WTC11 (cell line): ENCODE measurements at regions not wholly inside any gene's neighbourhood (a gene's known extent, or its start where the extent isn't known, plus 50 kb on each side); places are given as distances from the start of the nearest gene placed in this dataset.
"Not testable (repeated sequence)": the region's sequence is repeated elsewhere in the genome, so short reads cannot be mapped to it uniquely, and the experiment has no call there.

Experiments
- ATAC-seq: fragments of 200-7000 bp; cut with Tn5 transposase; 2 replicates; pipeline ENCODE4 v1.10.0; 2021; ENCODE audit warnings: mild to moderate bottlenecking, moderate library complexity
- CTCF ChIA-PET: fragments of 300-600 bp; sonication (Branson Sonifier 250); formaldehyde crosslinking; loops from one replicate; lab custom pipeline; 2021; ENCODE audit warnings: antibody characterized with exemption; lab: Charles Lee
- POLR2A ChIA-PET: fragments of 350-600 bp; sonication (Branson Sonifier 250); formaldehyde crosslinking; loops from one replicate; lab custom pipeline; 2021; ENCODE audit warnings: antibody characterized with exemption; lab: Charles Lee
- DNase-seq: peaks from one replicate; pipeline ENCODE4 v3.0.0; 2021; ENCODE audit warnings: low spot score
- H3K27ac Mint-ChIP-seq: 2 replicates; pipeline ENCODE4 v1.8.0; 2021; ENCODE audit warnings: mixed read lengths
- H3K27me3 Mint-ChIP-seq: 2 replicates; pipeline ENCODE4 v1.8.0; 2021; ENCODE audit warnings: low read depth, mild to moderate bottlenecking, moderate library complexity, mixed read lengths
- H3K36me3 Mint-ChIP-seq: 2 replicates; pipeline ENCODE4 v1.8.0; 2021; ENCODE audit warnings: mixed read lengths
- H3K4me1 Mint-ChIP-seq: 2 replicates; pipeline ENCODE4 v1.8.0; 2022; ENCODE audit warnings: mixed read lengths
- H3K4me3 Mint-ChIP-seq: 2 replicates; pipeline ENCODE4 v1.8.0; 2021; ENCODE audit warnings: mild to moderate bottlenecking, moderate library complexity, mixed read lengths
- H3K9me3 Mint-ChIP-seq: 2 replicates; pipeline ENCODE4 v1.8.0; 2021; ENCODE audit warnings: mixed read lengths
- ATF6 ChIP-seq: sonication (generic); formaldehyde crosslinking; IDR thresholded peaks from 2 replicates; pipeline ENCODE4 v1.8.1; 2023; ENCODE audit warnings: mild to moderate bottlenecking, missing genetic modification reagents
- CDX4 ChIP-seq: fragments of 250-450 bp; sonication (Bioruptor Pico); IDR thresholded peaks from 2 replicates; pipeline ENCODE4 v1.9.0; 2021; ENCODE audit warnings: moderate library complexity, mild to moderate bottlenecking, inconsistent platforms, borderline replicate concordance
- FOXP4 ChIP-seq: sonication (generic); formaldehyde crosslinking; IDR thresholded peaks from 2 replicates; pipeline ENCODE4 v1.8.0; 2022; ENCODE audit warnings: mild to moderate bottlenecking, missing genetic modification reagents
- GTF2I ChIP-seq: fragments of 250-450 bp; sonication (Bioruptor Pico); conservative IDR thresholded peaks from 2 replicates; pipeline ENCODE4 v1.4.0; 2021; ENCODE audit warnings: mild to moderate bottlenecking
- NFATC4 ChIP-seq: fragments of 250-450 bp; sonication (Bioruptor Pico); IDR thresholded peaks from 2 replicates; pipeline ENCODE4 v1.9.0; 2021; ENCODE audit warnings: mild to moderate bottlenecking
- OVOL2 ChIP-seq: fragments of 250-450 bp; sonication (Bioruptor Pico); IDR thresholded peaks from 2 replicates; pipeline ENCODE4 v1.9.0; 2021; ENCODE audit warnings: mild to moderate bottlenecking, borderline replicate concordance
- PRDM15 ChIP-seq: sonication (generic); formaldehyde crosslinking; IDR thresholded peaks from 2 replicates; pipeline ENCODE4 v1.8.0; 2022; ENCODE audit warnings: missing genetic modification reagents
- RELA ChIP-seq: sonication (generic); formaldehyde crosslinking; IDR thresholded peaks from 2 replicates; pipeline ENCODE4 v1.8.1; 2022; ENCODE audit warnings: missing genetic modification reagents, mild to moderate bottlenecking, borderline replicate concordance

GRCh38 chr1:228944296-228944695 lies 209.0 kb downstream of the RHOU start:
- H3K9me3 Mint-ChIP-seq: no peaks in the 10 kb centered on the region
- TF ChIP-seq ATF6: no peak
- H3K4me3 Mint-ChIP-seq: no peak overlapping the region
- CTCF ChIA-PET: no interaction called here
- no peak overlapping the region for H3K27ac Mint-ChIP-seq
- H3K36me3 Mint-ChIP-seq: no peaks in the 10 kb centered on the region
- DNase-seq: no peak
- no peaks in the 10 kb centered on the region for H3K27me3 Mint-ChIP-seq
- peaks cover 41% of the 10 kb centered on the region for H3K4me1 Mint-ChIP-seq
- POLR2A ChIA-PET: no interaction called here
- ATAC-seq: no peak

- Mint-ChIP-seq H3K36me3 (no peaks in the 10 kb centered on the region), H3K27me3 (no peaks in the 10 kb centered on the region), H3K27ac (no peak overlapping the region), H3K4me1 (peaks cover 34% of the 10 kb centered on the region), H3K4me3 (no peak overlapping the region), H3K9me3 (no peaks in the 10 kb centered on the region)
- no peak for DNase-seq
- CTCF ChIA-PET: no interaction called here
- no peak for ATAC-seq
- POLR2A ChIA-PET: no interaction called here
- no peak for TF ChIP-seq FOXP4
Observed at GRCh38 chr1:228944935-228945371, 209.7 kb downstream of the RHOU start.

GRCh38 chr1:228945885-228946284 lies 210.6 kb downstream of the RHOU start:
- Mint-ChIP-seq H3K27ac (no peak overlapping the region), H3K4me1 (peaks cover 25% of the 10 kb centered on the region), H3K4me3 (no peak overlapping the region), H3K9me3 (no peaks in the 10 kb centered on the region), H3K36me3 (no peaks in the 10 kb centered on the region), H3K27me3 (no peaks in the 10 kb centered on the region)
- DNase-seq (no peak), ATAC-seq (no peak)
- ChIA-PET POLR2A (no interaction called here), CTCF (no interaction called here)
- no peak for TF ChIP-seq NFATC4 (CRISPR knock-in tag)

GRCh38 chr1:228949617-228950016 lies 214.3 kb downstream of the RHOU start:
- CTCF ChIA-PET: not testable (repeated sequence)

GRCh38 chr1:228953207-228953606 lies 217.9 kb downstream of the RHOU start:
- Mint-ChIP-seq H3K36me3 (no peaks in the 10 kb centered on the region), H3K4me1 (peaks cover 6% of the 10 kb centered on the region; the same call in 1 of the 2 replicates), H3K27me3 (no peaks in the 10 kb centered on the region), H3K9me3 (peaks cover 15% of the 10 kb centered on the region), H3K4me3 (no peak overlapping the region), H3K27ac (no peak overlapping the region)
- POLR2A ChIA-PET: no interaction called here
- no peak for DNase-seq
- TF ChIP-seq PRDM15 (CRISPR knock-in tag) (no peak), GTF2I (no peak), RELA (no peak), CDX4 (CRISPR knock-in tag) (no peak), NFATC4 (CRISPR knock-in tag) (no peak), OVOL2 (no peak)
- TF ChIP-seq, all 79 proteins: peak for 0
- CTCF ChIA-PET: interaction anchor here (0.7 kb wide), 1 partner anchor 17 kb away, joined by 3 read pairs; no protein-coding TSS in a partner anchor
- no peak for ATAC-seq

More at GRCh38 chr1:228949617-228950016, 214.3 kb downstream of the RHOU start:
- H3K27me3 Mint-ChIP-seq, H3K9me3 Mint-ChIP-seq, ATAC-seq, H3K27ac Mint-ChIP-seq, DNase-seq, POLR2A ChIA-PET, H3K36me3 Mint-ChIP-seq, H3K4me3 Mint-ChIP-seq: not testable (repeated sequence)
- H3K4me1 Mint-ChIP-seq: peaks cover 12% of the 10 kb centered on the region

GRCh38 chr1:228953808-228954207 lies 218.5 kb downstream of the RHOU start:
- ATAC-seq, POLR2A ChIA-PET, H3K27me3 Mint-ChIP-seq, H3K4me1 Mint-ChIP-seq, H3K36me3 Mint-ChIP-seq, DNase-seq, H3K27ac Mint-ChIP-seq, H3K4me3 Mint-ChIP-seq: not testable (repeated sequence)
- CTCF ChIA-PET: interaction anchor here (0.7 kb wide), 1 partner anchor 17 kb away, joined by 3 read pairs; no protein-coding TSS in a partner anchor
- peaks cover 15% of the 10 kb centered on the region for H3K9me3 Mint-ChIP-seq
